CD4-positive, alpha-beta memory T cell (primary cell): ENCODE measurements at regions not wholly inside any gene's neighbourhood (a gene's known extent, or its start where the extent isn't known, plus 50 kb on each side); places are given as distances from the start of the nearest gene placed in this dataset.
A peak's percentile ranks its signal among the peaks of the same experiment; 100 is the strongest.

Source experiments
- CTCF ChIA-PET: fragments of 350-600 bp; sonication (Branson Sonifier 250); formaldehyde crosslinking; loops from one replicate; lab custom pipeline; 2021; ENCODE audit warnings: inconsistent platforms; ENCODE audit not compliant: partially characterized antibody; lab: Charles Lee
- POLR2A ChIA-PET: fragments of 350-600 bp; sonication (Branson Sonifier 250); formaldehyde crosslinking; loops from one replicate; lab custom pipeline; 2021; ENCODE audit not compliant: partially characterized antibody; lab: Charles Lee
- DNase-seq, 5 donors: peaks; one replicate each; pipeline versions ENCODE4 v3.0.0 to v3.0.0-alpha.2; 2020 to 2022; ENCODE audit warnings: mixed read lengths in 1 of 5
- H3K27ac ChIP-seq: one replicate; pipeline ENCODE4 v1.7.0; 2013; ENCODE audit warnings: low read depth, low read length
- H3K27me3 ChIP-seq: 2 replicates; pipeline ENCODE4 v1.7.0; 2013; ENCODE audit warnings: mild to moderate bottlenecking, low read length, moderate library complexity; ENCODE audit not compliant: insufficient read depth
- H3K36me3 ChIP-seq: 2 replicates; pipeline ENCODE4 v1.7.0; 2013; ENCODE audit warnings: mild to moderate bottlenecking, low read length, moderate library complexity; ENCODE audit not compliant: insufficient read depth
- H3K4me1 ChIP-seq: 2 replicates; pipeline ENCODE4 v1.7.0; 2013; ENCODE audit warnings: mild to moderate bottlenecking, low read length, moderate library complexity; ENCODE audit not compliant: insufficient read depth
- H3K4me3 ChIP-seq, 2 donors: one replicate each; pipeline ENCODE4 v1.7.0; 2013; ENCODE audit warnings: low read length in 2 of 2, mild to moderate bottlenecking in 1 of 2
- H3K9me3 ChIP-seq, 2 donors: one replicate each; pipeline ENCODE4 v1.7.0; 2013; ENCODE audit warnings: low read length in 2 of 2, control low read depth in 1 of 2; ENCODE audit not compliant: control insufficient read depth in 1 of 2
- H3K27ac Mint-ChIP-seq, 7 donors: one replicate each; pipeline ENCODE4 v1.8.0; 2020 to 2021; ENCODE audit warnings: mixed read lengths in 7 of 7, mild to moderate bottlenecking in 6 of 7, inconsistent platforms in 3 of 7, moderate library complexity in 3 of 7
- H3K27me3 Mint-ChIP-seq, 2 donors: one replicate each; pipeline ENCODE4 v1.8.0; 2020 to 2021; ENCODE audit warnings: mixed read lengths in 2 of 2
- H3K36me3 Mint-ChIP-seq, 2 donors: one replicate each; pipeline ENCODE4 v1.8.0; 2020 to 2021; ENCODE audit warnings: mixed read lengths in 2 of 2, inconsistent platforms in 1 of 2, mild to moderate bottlenecking in 1 of 2
- H3K4me1 Mint-ChIP-seq, 4 donors: one replicate each; pipeline ENCODE4 v1.8.0; 2020 to 2021; ENCODE audit warnings: mixed read lengths in 4 of 4, mild to moderate bottlenecking in 1 of 4
- H3K4me3 Mint-ChIP-seq, 8 donors: one replicate each; pipeline ENCODE4 v1.8.0; 2020 to 2021; ENCODE audit warnings: mixed read lengths in 8 of 8, mild to moderate bottlenecking in 7 of 8, moderate library complexity in 6 of 8, inconsistent platforms in 3 of 8
- H3K9me3 Mint-ChIP-seq, 8 donors: one replicate each; pipeline ENCODE4 v1.8.0; 2020 to 2021; ENCODE audit warnings: mixed read lengths in 8 of 8, mild to moderate bottlenecking in 5 of 8, inconsistent platforms in 3 of 8, moderate library complexity in 1 of 8
- intact Hi-C: fragments of 100-400 bp; cut with micrococcal nuclease; formaldehyde crosslinking; loops from one replicate; pipeline ENCODE4 v1.15.1; 2023

DNA sequence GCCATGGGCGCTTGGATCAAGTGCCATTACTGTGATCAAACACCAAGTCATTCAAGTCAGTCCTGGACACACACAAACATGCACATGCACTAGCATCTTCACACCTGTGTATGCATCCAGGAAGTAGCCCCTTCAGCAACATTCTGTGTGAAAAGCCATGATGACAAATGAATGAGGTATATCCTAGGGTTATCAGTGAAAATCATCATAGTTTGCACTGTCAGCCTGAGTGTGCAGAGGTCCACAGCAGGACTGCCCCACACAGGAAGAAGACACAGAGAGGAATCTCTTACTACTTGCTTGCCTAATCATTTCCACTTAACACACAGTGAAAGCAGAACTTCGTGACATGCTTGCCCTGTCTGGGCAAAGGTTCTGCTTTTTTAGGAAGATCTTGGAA, 184.0 kb upstream of the ADO start:
- Histone ChIP-seq H3K27ac (no peak overlapping the region), H3K9me3 (no peaks in the 10 kb centered on the region), H3K4me3 (no peak overlapping the region), H3K36me3 (no peaks in the 10 kb centered on the region), H3K4me1 (no peaks in the 10 kb centered on the region), H3K27me3 (no peaks in the 10 kb centered on the region)
- Mint-ChIP-seq H3K27me3 (no peaks in the 10 kb centered on the region), H3K27ac (no peak overlapping the region), H3K4me3 (no peak overlapping the region), H3K4me1 (peaks cover 3 to 20% (median 5%) of the 10 kb centered on the region in 4 donors), H3K36me3 (no peaks in the 10 kb centered on the region), H3K9me3 (no peaks in the 10 kb centered on the region)
- CTCF ChIA-PET = interaction anchor here (1.4 to 2.3 kb wide), 2 partner anchors 10 to 197 kb away, joined by 4 to 8 read pairs; no protein-coding TSS in a partner anchor
- POLR2A ChIA-PET = interaction anchor here (1.0 kb wide), 1 partner anchor 17 kb away, joined by 3 read pairs; no protein-coding TSS in a partner anchor
- intact Hi-C loops = no loop called here
- no peak for DNase-seq

DNA sequence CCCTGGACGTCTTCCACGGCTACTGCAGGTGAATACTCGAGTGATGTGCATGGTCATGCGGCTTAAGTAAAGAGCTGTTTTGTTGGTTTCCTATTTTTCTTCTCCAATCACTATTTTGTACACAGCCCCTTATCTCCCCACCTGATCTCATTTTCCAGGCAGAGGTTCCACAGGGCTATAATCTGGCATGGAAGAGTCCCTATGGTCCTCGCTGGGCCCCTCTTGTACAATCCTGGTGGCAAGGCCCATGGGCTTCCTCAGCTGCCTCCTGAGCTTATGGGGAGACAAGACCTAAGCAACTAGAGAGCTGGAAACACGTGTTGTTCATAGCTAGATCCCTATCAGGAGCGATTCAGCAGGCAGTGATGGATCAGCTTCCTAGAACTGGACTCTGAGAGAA, 181.3 kb upstream of the ADO start:
- no peaks in the 10 kb centered on the region for H3K4me1 ChIP-seq
- Mint-ChIP-seq H3K27ac (no peak overlapping the region), H3K27me3 (no peaks in the 10 kb centered on the region), H3K4me3 (no peak overlapping the region), H3K4me1 (peaks cover 0 to 5% (median 1%) of the 10 kb centered on the region in 4 donors), H3K36me3 (no peaks in the 10 kb centered on the region), H3K9me3 (no peaks in the 10 kb centered on the region)
- no peak overlapping the region for H3K27ac ChIP-seq
- H3K36me3 ChIP-seq = no peaks in the 10 kb centered on the region
- no peaks in the 10 kb centered on the region for H3K27me3 ChIP-seq
- CTCF ChIA-PET = interaction anchor here (1.4 kb wide), 1 partner anchor 194 kb away, joined by 4 read pairs; no protein-coding TSS in a partner anchor
- no peaks in the 10 kb centered on the region for H3K9me3 ChIP-seq
- intact Hi-C loops = no loop called here
- no peak overlapping the region for H3K4me3 ChIP-seq
- POLR2A ChIA-PET = interaction anchor here (1.5 kb wide), 1 partner anchor 12 kb away, joined by 3 read pairs; no protein-coding TSS in a partner anchor
- DNase-seq = no peak

DNA sequence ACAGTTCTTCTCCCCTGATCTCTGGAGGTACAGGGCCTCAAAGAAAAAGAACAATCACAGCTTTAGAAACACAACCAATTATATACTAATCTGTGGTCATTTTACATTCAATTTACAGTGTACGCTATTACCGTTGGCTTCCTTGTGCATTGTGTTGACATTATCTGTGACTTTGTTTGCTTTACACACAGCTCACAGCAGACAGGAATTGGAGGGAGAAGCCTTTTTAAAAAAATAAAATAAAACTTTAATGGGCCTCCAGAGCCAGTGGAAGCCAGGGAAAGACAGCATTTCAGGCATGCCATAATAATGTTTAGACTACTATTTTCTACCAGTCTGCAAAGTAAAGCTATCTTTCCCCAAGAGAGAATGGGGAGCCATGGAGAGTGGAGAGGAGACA, 179.0 kb upstream of the ADO start:
- no peaks in the 10 kb centered on the region for H3K9me3 Mint-ChIP-seq
- peaks cover 0 to under 1% (median under 1%) of the 10 kb centered on the region in 4 donors for H3K4me1 Mint-ChIP-seq
- Histone ChIP-seq H3K9me3 (no peaks in the 10 kb centered on the region), H3K36me3 (no peaks in the 10 kb centered on the region), H3K27ac (no peak overlapping the region), H3K27me3 (no peaks in the 10 kb centered on the region), H3K4me1 (no peaks in the 10 kb centered on the region), H3K4me3 (no peak overlapping the region)
- no peaks in the 10 kb centered on the region for H3K36me3 Mint-ChIP-seq
- H3K27ac Mint-ChIP-seq = no peak overlapping the region
- DNase-seq = no peak
- CTCF ChIA-PET = interaction anchor here (1.0 to 1.4 kb wide), 4 partner anchors 10 to 192 kb away, joined by 3 to 6 read pairs (median 4); no protein-coding TSS in a partner anchor
- POLR2A ChIA-PET = no interaction called here
- intact Hi-C loops = no loop called here
- no peaks in the 10 kb centered on the region for H3K27me3 Mint-ChIP-seq
- no peak overlapping the region for H3K4me3 Mint-ChIP-seq

DNA sequence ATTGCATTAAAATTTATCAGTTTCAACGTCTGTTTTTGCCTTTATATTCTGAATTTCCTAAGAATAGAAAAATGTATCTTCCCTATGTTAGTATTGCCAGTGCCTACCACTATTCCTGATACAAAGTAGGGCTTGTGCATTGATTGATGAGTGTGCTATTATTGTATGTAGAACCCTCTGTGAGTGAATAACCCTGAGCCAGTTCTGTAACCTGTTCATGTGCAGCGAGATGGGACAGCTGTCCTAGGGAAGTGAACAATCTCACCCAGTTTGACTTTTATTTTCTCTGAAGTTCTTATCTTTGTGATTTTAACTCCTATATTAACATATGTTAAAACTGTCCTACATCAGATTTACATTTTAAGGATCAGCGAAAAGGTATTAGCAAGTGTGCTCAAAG, 178.4 kb upstream of the ADO start:
- POLR2A ChIA-PET = no interaction called here
- Mint-ChIP-seq H3K27me3 (no peaks in the 10 kb centered on the region), H3K4me1 (peaks cover 1 to 5% (median 3%) of the 10 kb centered on the region in 4 donors), H3K36me3 (no peaks in the 10 kb centered on the region), H3K27ac (no peak overlapping the region), H3K9me3 (no peaks in the 10 kb centered on the region), H3K4me3 (peak overlapping the region in 1 of 8 donors; percentile 26)
- Histone ChIP-seq H3K4me3 (no peak overlapping the region), H3K27ac (no peak overlapping the region), H3K27me3 (no peaks in the 10 kb centered on the region), H3K4me1 (no peaks in the 10 kb centered on the region), H3K36me3 (no peaks in the 10 kb centered on the region), H3K9me3 (no peaks in the 10 kb centered on the region)
- intact Hi-C loops = no loop called here
- CTCF ChIA-PET = interaction anchor here (1.4 kb wide), 1 partner anchor 191 kb away, joined by 3 read pairs; no protein-coding TSS in a partner anchor
- DNase-seq = no peak

DNA sequence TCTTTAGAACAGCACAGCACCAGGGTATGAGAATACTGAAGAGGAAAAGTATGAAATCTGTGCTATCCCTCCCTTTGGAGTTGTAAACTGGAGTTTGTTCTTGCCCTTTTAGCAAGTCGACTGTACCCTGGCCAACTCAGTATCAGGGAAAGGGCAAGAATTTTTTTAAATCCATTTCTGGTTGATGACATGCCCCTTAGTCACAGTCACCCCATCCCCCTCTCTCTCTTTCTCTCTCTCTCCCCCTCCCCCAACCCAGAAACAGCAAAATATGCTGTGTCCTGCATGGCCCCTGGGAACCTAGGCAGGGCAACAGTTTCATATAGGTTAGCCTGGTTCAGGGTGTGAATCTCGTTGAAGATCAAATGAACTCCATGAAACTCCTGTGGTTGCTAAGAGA, 177.7 kb upstream of the ADO start:
- H3K4me3 Mint-ChIP-seq = no peak overlapping the region
- ChIA-PET POLR2A (no interaction called here), CTCF (interaction anchor here (1.6 kb wide), 1 partner anchor 10 kb away, joined by 5 read pairs; no protein-coding TSS in a partner anchor)
- no peak for DNase-seq
- intact Hi-C loops = no loop called here
- Histone ChIP-seq H3K27ac (no peak overlapping the region), H3K4me1 (peaks cover 7% of the 10 kb centered on the region), H3K4me3 (no peak overlapping the region), H3K36me3 (no peaks in the 10 kb centered on the region), H3K9me3 (no peaks in the 10 kb centered on the region), H3K27me3 (no peaks in the 10 kb centered on the region)
- H3K27me3 Mint-ChIP-seq = no peaks in the 10 kb centered on the region
- peaks cover 3 to 11% (median 4%) of the 10 kb centered on the region in 4 donors for H3K4me1 Mint-ChIP-seq
- H3K9me3 Mint-ChIP-seq = no peaks in the 10 kb centered on the region
- no peaks in the 10 kb centered on the region for H3K36me3 Mint-ChIP-seq
- H3K27ac Mint-ChIP-seq = peak overlapping the region in 3 of 7 donors; percentile 54 to 72 (median 70)

DNA sequence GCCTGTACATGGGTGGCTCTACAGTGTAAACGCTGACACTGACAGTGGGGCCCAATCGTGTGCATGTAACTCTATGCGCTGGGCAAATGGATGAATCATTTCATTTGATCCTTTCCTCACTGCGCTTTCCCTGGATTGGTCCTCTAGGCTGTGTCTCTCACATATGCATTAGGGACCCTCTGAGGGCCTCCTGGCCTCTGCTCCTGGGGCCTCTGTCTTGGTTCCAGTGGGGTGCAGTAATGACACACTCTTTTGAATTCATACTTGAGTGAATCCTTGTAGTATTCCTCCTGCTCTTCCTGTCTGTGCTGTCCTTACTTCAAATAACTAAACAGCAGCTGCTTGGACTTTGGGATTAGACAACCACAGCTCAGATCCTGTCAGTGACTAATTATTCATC, 176.5 kb upstream of the ADO start:
- no peaks in the 10 kb centered on the region for H3K36me3 ChIP-seq
- no peak for DNase-seq
- H3K9me3 ChIP-seq = no peaks in the 10 kb centered on the region
- ChIA-PET POLR2A (interaction anchor here (0.7 kb wide), 1 partner anchor 9 kb away, joined by 3 read pairs; no protein-coding TSS in a partner anchor), CTCF (interaction anchor here (1.1 to 1.6 kb wide), 2 partner anchors 9 to 530 kb away, joined by 4 to 5 read pairs; no protein-coding TSS in a partner anchor)
- H3K4me1 Mint-ChIP-seq = peaks cover 11 to 21% (median 13%) of the 10 kb centered on the region in 4 donors
- peaks cover 18% of the 10 kb centered on the region for H3K4me1 ChIP-seq
- no peak overlapping the region for H3K27ac ChIP-seq
- H3K27me3 Mint-ChIP-seq = no peaks in the 10 kb centered on the region
- H3K4me3 ChIP-seq = no peak overlapping the region
- no peaks in the 10 kb centered on the region for H3K27me3 ChIP-seq
- intact Hi-C loops = no loop called here
- no peak overlapping the region for H3K27ac Mint-ChIP-seq
- no peak overlapping the region for H3K4me3 Mint-ChIP-seq
- no peaks in the 10 kb centered on the region for H3K9me3 Mint-ChIP-seq
- H3K36me3 Mint-ChIP-seq = no peaks in the 10 kb centered on the region

DNA sequence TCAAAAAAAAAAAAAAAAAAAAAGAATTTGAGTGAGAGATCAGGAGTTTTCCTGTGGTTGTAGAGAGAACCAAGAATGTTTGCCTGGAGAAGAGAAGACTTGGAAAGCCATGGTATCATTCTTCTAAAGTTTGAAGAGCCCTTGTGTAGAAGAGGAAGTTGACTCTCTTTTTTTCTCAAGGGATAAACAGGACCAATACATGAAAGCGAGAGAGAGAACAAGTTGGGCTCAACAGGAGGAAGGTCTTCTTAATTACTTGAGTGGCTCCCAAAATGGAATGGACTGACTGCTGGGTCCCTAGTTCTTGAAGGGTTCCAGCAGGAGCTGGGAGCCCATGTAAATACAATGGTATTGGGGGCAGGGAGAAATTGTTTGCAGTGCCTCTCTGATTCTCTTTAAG, 173.3 kb upstream of the ADO start:
- H3K4me3 Mint-ChIP-seq = no peak overlapping the region
- H3K36me3 Mint-ChIP-seq = no peaks in the 10 kb centered on the region
- ChIA-PET CTCF (interaction anchor here (1.2 to 11.0 kb wide), 3 partner anchors 21 to 187 kb away, joined by 3 to 166 read pairs (median 9); partner anchors contain the start of gene EGR2), POLR2A (interaction anchor here (1.1 to 2.1 kb wide), 2 partner anchors 102 to 185 kb away, joined by 3 to 11 read pairs; partner anchors contain the start of gene EGR2)
- H3K27me3 Mint-ChIP-seq = no peaks in the 10 kb centered on the region
- no peaks in the 10 kb centered on the region for H3K9me3 Mint-ChIP-seq
- peaks cover 14 to 34% (median 27%) of the 10 kb centered on the region in 4 donors for H3K4me1 Mint-ChIP-seq
- no peaks in the 10 kb centered on the region for H3K36me3 ChIP-seq
- H3K4me3 ChIP-seq = no peak overlapping the region
- intact Hi-C loops = no loop called here
- no peaks in the 10 kb centered on the region for H3K9me3 ChIP-seq
- no peaks in the 10 kb centered on the region for H3K27me3 ChIP-seq
- H3K4me1 ChIP-seq = peaks cover 29% of the 10 kb centered on the region
- no peak for DNase-seq
- peak overlapping the region in 5 of 7 donors; percentile 0 to 92 (median 46) for H3K27ac Mint-ChIP-seq
- no peak overlapping the region for H3K27ac ChIP-seq
